Endodermal cell (in vitro differentiated cells): ENCODE measurements at regions not wholly inside any gene's neighbourhood (a gene's known extent, or its start where the extent isn't known, plus 50 kb on each side); places are given as distances from the start of the nearest gene placed in this dataset.

ENCODE experiments used
- DNase-seq: peaks from one replicate; pipeline ENCODE4 v3.0.0-alpha.2; 2017
- H3K27ac ChIP-seq: 2 replicates; pipeline ENCODE4 v1.5.1; 2013; ENCODE audit warnings: mild to moderate bottlenecking, low read depth, low read length, moderate library complexity
- H3K27me3 ChIP-seq: 2 replicates; pipeline ENCODE4 v1.6.1; 2013; ENCODE audit warnings: mild to moderate bottlenecking, low read length, moderate library complexity; ENCODE audit not compliant: insufficient read depth, control insufficient read depth, poor library complexity, severe bottlenecking
- H3K36me3 ChIP-seq: 2 replicates; pipeline ENCODE4 v1.7.0; 2013; ENCODE audit warnings: mild to moderate bottlenecking, low read length, moderate library complexity; ENCODE audit not compliant: control insufficient read depth, insufficient read depth
- H3K4me1 ChIP-seq: one replicate; pipeline ENCODE4 v1.7.0; 2013; ENCODE audit warnings: low read length; ENCODE audit not compliant: control insufficient read depth, insufficient read depth
- H3K4me3 ChIP-seq: 2 replicates; pipeline ENCODE4 v1.5.1; 2013; ENCODE audit warnings: mild to moderate bottlenecking, low read length, moderate library complexity
- H3K9ac ChIP-seq: 2 replicates; pipeline ENCODE4 v1.6.1; 2013; ENCODE audit warnings: mild to moderate bottlenecking, low read length, moderate library complexity; ENCODE audit not compliant: poor library complexity, severe bottlenecking; ENCODE audit errors: extremely low read depth
- H3K9me3 ChIP-seq: 2 replicates; pipeline ENCODE4 v1.6.1; 2013; ENCODE audit warnings: mild to moderate bottlenecking, low read length, moderate library complexity; ENCODE audit not compliant: control insufficient read depth
- H3K27ac Mint-ChIP-seq: 2 replicates; pipeline ENCODE4 v1.8.0; 2020; ENCODE audit warnings: mixed read lengths
- H3K27me3 Mint-ChIP-seq: 2 replicates; pipeline ENCODE4 v1.8.0; 2021; ENCODE audit warnings: mild to moderate bottlenecking, mixed read lengths; ENCODE audit not compliant: insufficient read depth
- H3K36me3 Mint-ChIP-seq: 2 replicates; pipeline ENCODE4 v1.8.0; 2020; ENCODE audit warnings: low read depth, mixed read lengths
- H3K4me1 Mint-ChIP-seq: 2 replicates; pipeline ENCODE4 v1.8.0; 2020; ENCODE audit warnings: mixed read lengths
- H3K4me3 Mint-ChIP-seq: 2 replicates; pipeline ENCODE4 v1.8.0; 2020; ENCODE audit warnings: mild to moderate bottlenecking, moderate library complexity, mixed read lengths
- H3K9me3 Mint-ChIP-seq: 2 replicates; pipeline ENCODE4 v1.8.0; 2020; ENCODE audit warnings: mild to moderate bottlenecking, mixed read lengths
- WGBS, 2 experiments: methylation state at CpG; one replicate each; pipeline versions ENCODE4 v1.1.5 to v1.1.7; 2013; ENCODE audit warnings: missing lambda C conversion rate in 2 of 2, mixed read lengths in 1 of 2; ENCODE audit not compliant: insufficient coverage in 1 of 2, insufficient read length in 1 of 2; 5-methylcytosine and 5-hydroxymethylcytosine counted together
- TF ChIP-seq, protein P1 (sequence below): fragments of 200-600 bp; sonication (generic); conservative IDR thresholded peaks from 2 replicates; pipeline ENCODE4 v1.5.0; 2021; ENCODE audit warnings: antibody characterized with exemption, mild to moderate bottlenecking

GRCh38 chr5:117624201-117624600, 1049.6 kb upstream of the SEMA6A start:
- Mint-ChIP-seq H3K27me3 (no peaks in the 10 kb centered on the region), H3K9me3 (peaks cover 11% of the 10 kb centered on the region)
- 90% methylated on average over 3 of the region's 3 CpGs; no CpG with 5 or more reads in 1 of the 2 experiments for WGBS, 2 experiments

GRCh38 chr5:117623042-117623805, 1048.6 kb upstream of the SEMA6A start:
- Histone ChIP-seq H3K9me3 (no peaks in the 10 kb centered on the region), H3K36me3 (no peaks in the 10 kb centered on the region), H3K27ac (no peak overlapping the region), H3K9ac (no peak overlapping the region), H3K4me1 (no peaks in the 10 kb centered on the region), H3K27me3 (no peaks in the 10 kb centered on the region), H3K4me3 (no peak overlapping the region)
- Mint-ChIP-seq H3K9me3 (peaks cover 11% of the 10 kb centered on the region), H3K4me1 (no peaks in the 10 kb centered on the region), H3K27ac (no peak overlapping the region), H3K4me3 (no peak overlapping the region), H3K27me3 (no peaks in the 10 kb centered on the region), H3K36me3 (no peaks in the 10 kb centered on the region)
- TF ChIP-seq, protein P1, sequence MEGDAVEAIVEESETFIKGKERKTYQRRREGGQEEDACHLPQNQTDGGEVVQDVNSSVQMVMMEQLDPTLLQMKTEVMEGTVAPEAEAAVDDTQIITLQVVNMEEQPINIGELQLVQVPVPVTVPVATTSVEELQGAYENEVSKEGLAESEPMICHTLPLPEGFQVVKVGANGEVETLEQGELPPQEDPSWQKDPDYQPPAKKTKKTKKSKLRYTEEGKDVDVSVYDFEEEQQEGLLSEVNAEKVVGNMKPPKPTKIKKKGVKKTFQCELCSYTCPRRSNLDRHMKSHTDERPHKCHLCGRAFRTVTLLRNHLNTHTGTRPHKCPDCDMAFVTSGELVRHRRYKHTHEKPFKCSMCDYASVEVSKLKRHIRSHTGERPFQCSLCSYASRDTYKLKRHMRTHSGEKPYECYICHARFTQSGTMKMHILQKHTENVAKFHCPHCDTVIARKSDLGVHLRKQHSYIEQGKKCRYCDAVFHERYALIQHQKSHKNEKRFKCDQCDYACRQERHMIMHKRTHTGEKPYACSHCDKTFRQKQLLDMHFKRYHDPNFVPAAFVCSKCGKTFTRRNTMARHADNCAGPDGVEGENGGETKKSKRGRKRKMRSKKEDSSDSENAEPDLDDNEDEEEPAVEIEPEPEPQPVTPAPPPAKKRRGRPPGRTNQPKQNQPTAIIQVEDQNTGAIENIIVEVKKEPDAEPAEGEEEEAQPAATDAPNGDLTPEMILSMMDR = no peak
- WGBS, 2 experiments = 62 to 67% methylated on average over 1 to 3 of the region's 3 CpGs
- no peak for DNase-seq

More at GRCh38 chr5:117624201-117624600, 1049.6 kb upstream of the SEMA6A start:
- Histone ChIP-seq H3K27ac (no peak overlapping the region), H3K4me1 (no peaks in the 10 kb centered on the region), H3K9ac (no peak overlapping the region), H3K36me3 (no peaks in the 10 kb centered on the region), H3K4me3 (no peak overlapping the region), H3K9me3 (no peaks in the 10 kb centered on the region), H3K27me3 (no peaks in the 10 kb centered on the region)
- TF ChIP-seq, protein P1 = no peak
- Mint-ChIP-seq H3K4me1 (no peaks in the 10 kb centered on the region), H3K4me3 (no peak overlapping the region), H3K27ac (no peak overlapping the region), H3K36me3 (no peaks in the 10 kb centered on the region)
- DNase-seq = no peak

GRCh38 chr5:117621921-117622320, 1047.3 kb upstream of the SEMA6A start:
- Histone ChIP-seq H3K4me1 (no peaks in the 10 kb centered on the region), H3K36me3 (no peaks in the 10 kb centered on the region), H3K27ac (no peak overlapping the region), H3K9ac (no peak overlapping the region), H3K4me3 (no peak overlapping the region), H3K9me3 (no peaks in the 10 kb centered on the region), H3K27me3 (no peaks in the 10 kb centered on the region)
- H3K27ac Mint-ChIP-seq = no peak overlapping the region
- TF ChIP-seq, protein P1 = no peak
- H3K36me3 Mint-ChIP-seq = no peaks in the 10 kb centered on the region
- H3K9me3 Mint-ChIP-seq = peaks cover 11% of the 10 kb centered on the region
- H3K4me3 Mint-ChIP-seq = no peak overlapping the region
- no peak for DNase-seq
- no peaks in the 10 kb centered on the region for H3K4me1 Mint-ChIP-seq
- 100% methylated on average over 1 of the region's 1 CpG; no CpG with 5 or more reads in 1 of the 2 experiments for WGBS, 2 experiments
- H3K27me3 Mint-ChIP-seq = no peaks in the 10 kb centered on the region
